ENCODE measurements at regions not wholly inside any gene's neighbourhood (a gene's known extent, or its start where the extent isn't known, plus 50 kb on each side); places are given as distances from the start of the nearest gene placed in this dataset.

DNA sequence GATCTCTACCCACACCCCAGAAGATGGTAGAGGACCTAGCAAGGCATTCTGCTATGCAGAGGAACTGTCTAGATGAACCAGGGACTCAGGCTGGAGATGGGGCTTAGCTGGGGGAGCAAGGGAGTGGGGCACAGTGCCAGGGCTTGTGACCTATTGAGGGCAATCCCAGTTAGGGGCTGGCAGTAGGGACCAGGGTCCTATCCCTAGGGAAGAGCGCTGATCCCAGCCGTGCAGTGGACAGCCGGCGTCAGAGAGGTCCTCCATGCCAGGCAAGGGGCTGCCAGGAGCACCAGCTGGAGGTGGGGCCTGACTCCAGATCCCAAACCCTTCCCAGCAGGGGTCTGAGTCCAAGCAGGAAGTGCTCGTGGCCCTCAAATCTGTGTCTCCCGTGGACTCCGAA, 52.7 kb upstream of the NEURL1B start:
- DNase-seq (ENCODE audit: low read depth in 3 of 3, low spot score in 2 of 3): no peak

DNA sequence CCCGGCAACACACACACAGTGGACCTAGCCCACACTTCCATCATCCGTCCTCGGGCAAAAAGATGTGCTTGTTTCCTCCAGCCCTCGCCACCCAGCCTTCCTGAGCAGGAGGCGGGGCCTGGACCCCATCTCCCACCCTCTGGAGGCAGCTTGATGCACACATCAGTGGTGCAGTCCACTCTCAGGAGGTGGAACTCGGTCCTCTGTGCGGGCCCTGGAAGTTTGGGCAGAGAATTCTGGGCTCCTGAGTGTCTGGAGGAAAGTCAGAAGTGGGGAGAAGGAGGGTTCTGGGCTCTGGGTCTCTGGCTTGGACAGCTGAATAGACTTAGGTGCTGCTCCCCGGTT, 54.0 kb upstream of the NEURL1B start:
- DNase-seq (ENCODE audit: low read depth in 3 of 3, low spot score in 2 of 3): no peak

DNA sequence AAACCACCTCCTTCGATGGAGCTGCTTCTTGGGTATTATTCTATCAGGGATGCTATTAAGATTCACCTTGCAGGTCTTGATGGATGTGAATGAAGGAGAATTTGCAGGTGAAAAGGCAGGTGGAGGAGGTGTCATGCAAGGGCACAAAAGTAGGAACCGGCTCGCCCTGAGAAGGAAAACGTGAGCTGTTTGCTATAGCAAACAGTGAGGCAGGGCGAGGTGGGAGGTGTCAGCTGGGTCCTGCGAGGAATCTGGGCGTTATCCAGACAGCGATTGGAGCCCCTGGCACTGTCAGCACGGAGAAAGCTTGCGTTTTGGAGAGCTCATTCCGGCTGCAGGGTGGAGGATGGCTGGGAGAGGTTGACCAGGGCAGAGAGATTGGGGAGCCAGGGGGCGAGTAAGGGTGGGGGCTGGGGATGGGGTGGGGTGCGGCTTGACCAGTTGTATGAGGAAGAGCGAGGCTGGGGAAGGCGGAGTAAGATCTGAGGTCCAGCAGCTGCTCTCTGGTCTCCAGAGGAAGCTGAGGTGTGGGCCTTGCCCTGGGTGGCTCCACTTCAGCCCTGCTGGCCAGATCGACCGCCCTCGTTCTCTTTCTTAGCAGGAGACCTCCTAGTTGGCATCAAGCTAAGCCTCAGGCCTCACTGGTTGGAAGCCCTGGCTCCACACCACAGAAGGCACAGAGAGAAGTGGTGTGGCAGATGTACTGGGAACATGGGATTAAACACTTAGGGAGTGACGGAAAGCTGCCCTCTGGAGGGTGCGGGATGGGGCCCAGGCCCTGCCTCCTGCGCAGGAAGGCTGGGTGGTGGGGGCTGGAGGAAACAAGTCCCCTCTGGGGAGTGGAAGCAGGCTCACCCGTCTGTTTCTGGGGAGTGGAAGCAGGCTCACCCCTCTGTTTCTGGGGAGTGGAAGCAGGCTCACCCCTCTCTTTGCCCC, 54.7 kb upstream of the NEURL1B start:
- DNase-seq (ENCODE audit: low read depth in 3 of 3, low spot score in 2 of 3): no peak

DNA sequence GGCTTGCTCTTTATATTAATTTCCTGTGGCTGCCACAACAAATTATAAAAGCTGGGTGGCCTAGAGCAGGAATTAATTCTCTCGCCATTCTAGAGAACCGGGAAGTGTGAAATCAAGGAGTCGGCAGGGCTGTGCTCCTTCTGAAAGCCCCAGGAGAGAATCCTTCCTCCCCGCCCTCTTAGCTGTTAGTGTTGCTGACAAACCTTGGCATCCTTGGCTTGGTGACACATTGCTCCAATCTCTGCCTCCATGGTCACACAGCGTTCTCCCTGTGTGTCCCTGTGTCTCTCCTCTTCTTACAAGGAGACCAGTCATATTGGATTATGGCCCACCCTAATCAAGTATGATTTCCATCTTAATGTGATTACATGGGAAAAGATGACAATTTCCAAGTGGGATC, 55.9 kb upstream of the NEURL1B start:
- DNase-seq (ENCODE audit: low read depth in 3 of 3, low spot score in 2 of 3): no peak

DNA sequence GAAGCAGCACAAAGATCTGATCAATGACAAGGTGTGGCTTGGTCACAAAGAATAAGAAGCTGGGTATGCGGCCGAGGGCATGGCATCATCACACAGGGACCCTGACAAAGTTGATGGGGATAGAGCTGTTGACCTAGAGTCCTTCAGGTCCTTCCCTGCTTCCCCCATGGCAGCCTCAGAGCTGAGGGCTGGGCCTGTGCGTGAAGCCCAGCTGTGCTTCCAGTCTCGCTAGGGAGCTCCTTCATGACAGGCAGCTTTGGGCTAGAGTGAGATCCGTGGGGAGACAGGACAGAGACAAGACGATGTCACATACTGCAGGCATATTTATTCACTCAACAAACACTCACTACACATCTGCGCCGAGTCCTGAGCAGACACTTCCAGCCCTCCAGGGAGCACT, 56.4 kb upstream of the NEURL1B start:
- DNase-seq (ENCODE audit: low read depth in 3 of 3, low spot score in 2 of 3): no peak

DNA sequence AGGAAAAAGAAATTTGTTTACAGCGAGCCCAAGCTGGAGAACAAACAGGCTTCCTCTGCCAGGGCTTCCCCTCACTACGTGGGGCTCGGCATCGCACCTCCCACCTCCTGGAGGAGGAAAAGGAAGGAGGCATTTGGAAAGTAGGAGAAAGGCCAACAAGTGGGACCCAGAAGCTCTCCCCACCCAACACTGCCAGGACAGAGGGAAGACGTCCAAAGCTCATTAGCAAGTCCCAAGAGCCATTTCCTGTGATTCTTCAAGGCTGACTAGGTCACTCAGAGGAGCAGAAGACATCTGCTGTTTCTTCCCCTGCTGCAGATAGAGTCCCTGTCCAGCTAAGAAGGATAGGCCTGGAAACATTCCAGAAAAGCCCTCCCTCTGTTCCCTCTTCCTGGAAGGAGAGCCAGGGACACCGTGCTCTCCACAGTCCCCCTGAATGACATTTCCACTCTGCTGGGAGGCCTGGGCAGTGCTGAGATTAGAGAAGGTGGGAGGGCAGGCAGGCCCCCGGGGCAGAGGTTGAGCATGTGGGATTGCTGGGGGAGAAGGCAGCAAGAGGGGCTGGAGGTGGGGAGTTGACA, 57.0 kb upstream of the NEURL1B start:
- peak in 2 of 3 donors; percentile 56 to 68 for DNase-seq (ENCODE audit: low read depth in 3 of 3, low spot score in 2 of 3)

DNA sequence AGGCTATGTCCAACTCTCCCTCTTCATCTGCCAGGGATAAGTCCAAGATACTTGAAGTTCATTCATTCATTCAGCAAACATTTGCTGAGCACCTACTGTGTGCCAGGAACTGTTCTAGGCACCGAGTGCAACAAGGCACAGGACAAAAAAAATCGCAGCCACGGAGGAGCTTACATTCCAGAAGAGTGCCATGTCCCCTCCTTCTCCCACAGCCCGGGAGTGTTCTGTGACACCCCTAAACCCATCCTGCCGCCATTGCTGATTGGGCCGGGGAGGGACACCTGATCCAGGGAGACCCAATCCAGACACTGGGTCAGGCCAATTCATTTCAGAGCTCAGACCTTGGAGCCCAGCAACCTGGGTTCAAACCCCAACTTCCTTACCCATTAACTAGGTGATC, 58.1 kb upstream of the NEURL1B start:
- DNase-seq (ENCODE audit: low read depth in 3 of 3, low spot score in 2 of 3): no peak

DNA sequence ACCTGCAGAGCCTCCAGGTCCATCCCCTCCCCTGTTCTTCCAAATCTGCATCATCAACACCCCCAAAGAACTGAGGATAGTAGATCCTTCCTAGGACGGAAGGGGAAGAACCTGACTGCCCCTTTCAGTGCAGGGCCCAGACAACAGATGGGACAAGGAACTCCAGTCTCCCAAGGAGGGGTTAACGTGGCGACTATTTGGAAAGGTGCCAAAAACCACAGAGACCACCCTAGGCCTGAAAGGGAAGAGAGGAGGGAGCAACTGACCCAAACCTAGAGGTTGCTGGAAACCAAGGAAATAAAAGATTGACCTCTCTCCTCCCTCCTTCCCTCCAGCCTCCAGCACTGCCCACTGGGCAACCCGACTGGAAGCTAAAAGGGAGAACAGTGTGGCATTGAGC, 59.7 kb upstream of the NEURL1B start:
- no peak for DNase-seq (ENCODE audit: low read depth in 3 of 3, low spot score in 2 of 3)

DNA sequence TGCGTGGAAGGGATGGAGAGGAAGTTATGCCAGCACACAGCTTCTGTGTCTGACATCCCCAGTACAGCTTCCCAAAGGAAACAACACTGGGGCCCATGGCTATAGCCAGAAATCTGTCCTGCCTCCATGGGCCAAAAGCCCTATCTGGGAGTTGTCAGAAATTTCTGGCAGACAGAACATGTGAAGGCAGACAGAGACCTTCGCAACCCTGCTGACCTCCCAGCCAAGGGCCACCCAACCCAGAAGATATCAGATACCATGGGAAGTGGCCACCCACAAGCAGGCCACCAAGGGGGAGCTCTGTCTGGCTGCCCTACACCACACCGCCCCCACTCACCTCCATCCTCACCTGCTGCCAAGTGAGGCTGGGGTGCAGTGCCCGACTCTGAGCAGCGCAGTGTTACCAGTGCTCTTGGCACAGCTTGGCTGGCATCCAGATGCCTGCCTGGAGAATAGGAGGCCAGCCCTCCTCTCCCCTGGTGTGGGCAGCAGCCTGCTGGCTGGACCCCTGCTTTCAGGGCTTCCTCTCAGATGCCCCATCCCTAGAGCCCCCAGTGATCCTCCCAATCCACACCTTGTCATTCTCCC, 61.6 kb upstream of the NEURL1B start:
- no peak for DNase-seq (ENCODE audit: low read depth in 3 of 3, low spot score in 2 of 3)

DNA sequence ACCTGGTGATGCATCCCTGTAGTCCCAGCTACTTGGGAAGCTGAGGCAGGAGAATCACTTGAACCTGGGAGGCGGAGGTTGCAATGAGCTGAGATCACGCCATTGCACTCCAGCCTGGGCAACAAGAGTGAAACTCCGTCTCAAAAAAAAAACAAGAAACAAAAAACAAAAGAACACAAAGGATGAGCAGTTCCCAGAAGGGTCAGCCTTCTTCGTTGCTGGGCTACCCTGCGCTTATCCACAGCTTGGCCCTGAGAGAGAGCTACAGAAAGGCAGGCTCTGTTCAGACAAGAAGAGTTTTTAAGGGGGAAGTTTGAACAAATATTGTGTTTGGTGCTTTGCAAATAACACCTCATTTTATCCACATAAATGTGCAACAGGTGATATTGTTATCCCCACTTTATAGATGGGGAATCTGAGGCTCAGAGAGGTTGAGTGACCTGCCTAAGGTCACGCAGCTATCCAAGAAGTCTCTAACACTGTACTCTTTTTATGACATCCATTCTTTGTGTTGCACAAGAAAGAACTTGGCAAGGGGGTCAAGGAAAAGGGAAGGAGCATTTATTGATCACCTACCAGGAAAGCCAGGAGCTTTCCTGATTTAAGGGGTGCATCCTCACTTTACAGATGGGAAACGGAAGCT, 63.7 kb upstream of the NEURL1B start:
- DNase-seq (ENCODE audit: low read depth in 3 of 3, low spot score in 2 of 3): no peak

DNA sequence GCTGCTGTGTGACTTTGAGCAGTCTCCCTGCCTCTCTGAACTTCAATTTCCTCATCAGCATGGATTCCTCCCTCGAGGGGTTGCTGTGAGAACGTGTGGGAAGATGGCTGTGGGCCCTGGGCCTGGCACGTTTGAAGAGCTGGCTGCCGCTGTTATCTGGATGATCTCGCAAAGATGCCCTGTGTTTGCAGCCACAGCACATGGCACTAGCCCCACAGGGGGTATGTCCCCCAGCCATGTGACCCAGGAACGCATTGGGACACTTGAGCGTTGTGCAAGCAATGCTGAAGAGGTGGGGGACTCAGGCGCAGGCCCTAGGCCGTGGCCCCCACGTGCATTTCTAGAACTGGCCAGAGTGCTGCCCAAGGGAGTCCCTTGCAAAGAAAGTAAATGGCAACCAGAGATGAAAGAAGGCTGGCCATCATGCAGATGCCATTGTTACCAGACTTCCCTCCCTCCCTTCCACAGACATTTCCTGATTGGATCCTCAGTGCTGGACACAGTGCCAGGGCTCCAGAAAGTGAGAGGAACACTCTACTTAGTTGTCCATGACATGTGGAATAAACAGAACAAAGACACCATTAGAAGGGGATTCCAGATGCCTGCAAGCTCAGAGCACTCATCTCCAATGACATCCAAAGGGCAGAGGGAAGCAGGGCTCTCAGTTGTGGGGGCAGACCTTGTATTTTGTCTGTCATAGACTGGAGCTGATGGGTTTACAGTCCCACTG, 65.1 kb upstream of the NEURL1B start:
- no peak for DNase-seq (ENCODE audit: low read depth in 3 of 3, low spot score in 2 of 3)

DNA sequence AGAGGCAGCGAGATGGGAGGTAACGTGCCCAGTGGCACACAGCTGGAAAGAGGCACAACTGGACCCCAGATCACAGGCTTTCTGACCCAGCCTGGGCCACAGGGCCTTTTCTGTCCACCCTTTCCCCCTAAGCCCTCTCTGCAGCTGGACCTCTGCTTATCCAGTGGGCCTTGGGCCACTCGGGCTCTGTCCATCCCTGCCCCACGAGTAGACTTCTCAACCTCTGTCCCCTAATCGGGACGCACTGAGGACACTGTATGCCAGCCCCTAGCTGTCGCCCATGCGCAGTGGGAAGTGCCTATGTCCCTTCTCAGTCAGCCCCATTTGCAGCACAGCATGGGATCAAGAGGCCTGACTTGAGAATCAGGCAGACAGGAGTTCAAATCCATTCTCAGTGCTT, 65.6 kb upstream of the NEURL1B start:
- no peak for DNase-seq (ENCODE audit: low read depth in 3 of 3, low spot score in 2 of 3)

DNA sequence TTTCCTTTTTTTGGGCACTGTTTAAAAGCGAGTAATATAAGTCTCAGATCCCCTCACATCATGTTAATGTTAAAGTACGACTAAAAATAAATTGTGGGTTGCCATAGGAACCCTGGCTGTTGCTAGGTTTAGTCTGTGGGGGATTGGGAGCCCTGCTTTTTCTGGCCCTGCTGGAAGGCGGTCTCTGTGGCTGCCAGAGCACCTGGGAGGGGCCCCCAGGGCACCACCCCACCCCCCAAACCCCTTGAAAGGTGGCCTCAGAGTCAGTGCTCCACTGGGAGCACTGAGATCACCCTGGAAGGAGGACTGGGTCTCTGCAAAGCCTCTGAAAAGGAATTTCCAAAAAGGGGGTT, 66.2 kb upstream of the NEURL1B start:
- DNase-seq (ENCODE audit: low read depth in 3 of 3, low spot score in 2 of 3): no peak

DNA sequence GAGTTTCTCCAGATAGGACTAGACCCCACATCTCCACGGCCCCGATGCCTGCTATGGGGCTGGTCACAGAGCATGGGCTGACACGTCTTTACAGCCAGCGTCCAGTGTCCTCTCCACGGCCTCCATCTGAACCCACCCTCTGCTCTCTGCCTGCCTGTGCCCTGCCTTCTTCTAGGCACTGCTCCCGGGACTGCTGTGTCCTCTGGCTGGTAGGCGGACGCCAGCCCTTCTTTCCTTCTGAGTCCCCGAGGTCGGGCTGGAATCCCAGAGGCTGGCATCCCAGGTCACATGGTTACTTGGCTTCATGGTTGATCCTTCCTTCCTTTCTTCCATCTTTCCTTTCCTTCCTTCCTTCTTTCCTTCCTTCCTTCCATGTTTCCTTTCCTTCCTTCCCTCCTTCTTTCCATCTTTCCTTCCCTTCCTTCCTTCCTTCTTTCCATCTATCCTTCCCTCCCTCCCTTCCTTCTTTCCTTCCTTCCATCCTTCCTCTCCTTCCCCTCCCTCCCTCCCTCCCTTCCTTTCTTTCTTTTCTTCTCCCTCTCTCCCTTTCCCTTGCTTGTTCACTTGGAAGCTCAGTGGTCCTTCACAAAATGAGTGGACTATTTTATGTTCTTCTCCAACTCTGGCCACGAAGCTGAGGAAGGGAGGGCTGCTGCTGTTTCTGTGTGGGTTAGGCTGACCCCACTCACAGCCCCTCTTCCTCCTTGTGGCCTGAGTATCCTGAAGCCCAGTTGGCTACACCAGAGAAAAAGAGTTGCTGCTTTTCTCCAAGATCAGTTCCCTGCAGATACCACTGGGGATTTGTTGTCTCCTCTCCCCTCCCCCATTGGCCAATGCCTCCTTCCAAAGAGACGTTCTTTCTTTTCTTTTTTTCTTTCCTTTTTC, 66.8 kb upstream of the NEURL1B start:
- DNase-seq (ENCODE audit: low read depth in 3 of 3, low spot score in 2 of 3): no peak

DNA sequence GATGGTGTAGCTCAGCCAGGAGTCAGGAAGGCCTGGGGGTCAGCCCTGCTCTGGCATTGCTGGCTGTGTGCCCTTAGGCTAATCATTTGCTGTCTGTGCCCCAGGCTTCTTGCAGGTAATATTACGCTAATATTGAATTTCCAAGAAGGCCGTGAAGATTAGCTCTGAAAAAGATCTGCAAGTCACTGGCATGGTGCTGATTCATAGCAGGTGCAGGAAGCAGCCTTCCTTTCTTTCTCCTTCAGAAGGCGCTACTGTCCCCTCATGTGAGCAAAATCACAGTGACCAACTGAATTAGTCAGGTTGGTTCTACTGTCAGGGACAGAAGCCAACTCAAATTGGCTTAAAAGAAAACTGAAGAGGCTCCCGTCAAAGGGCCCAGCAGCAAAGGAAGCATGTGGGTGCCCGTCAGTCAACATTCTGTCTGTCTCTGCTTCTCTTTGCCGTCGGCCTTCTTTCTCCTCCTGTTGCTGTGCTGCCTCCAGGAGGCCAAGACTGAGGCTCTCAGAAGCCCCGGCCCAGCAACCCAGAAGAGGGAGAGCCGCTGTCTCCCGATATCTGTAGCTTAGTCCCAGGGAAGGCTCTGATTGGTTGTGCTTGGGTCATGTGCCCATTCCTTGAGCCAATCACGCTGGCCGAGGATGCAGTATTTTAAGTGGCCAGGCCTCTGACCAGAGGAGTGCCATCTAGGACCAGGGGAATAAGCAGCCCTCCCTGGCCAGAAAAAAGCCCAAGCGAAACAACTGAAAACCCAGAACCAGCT, 67.8 kb upstream of the NEURL1B start:
- no peak for DNase-seq (ENCODE audit: low read depth in 3 of 3, low spot score in 2 of 3)

DNA sequence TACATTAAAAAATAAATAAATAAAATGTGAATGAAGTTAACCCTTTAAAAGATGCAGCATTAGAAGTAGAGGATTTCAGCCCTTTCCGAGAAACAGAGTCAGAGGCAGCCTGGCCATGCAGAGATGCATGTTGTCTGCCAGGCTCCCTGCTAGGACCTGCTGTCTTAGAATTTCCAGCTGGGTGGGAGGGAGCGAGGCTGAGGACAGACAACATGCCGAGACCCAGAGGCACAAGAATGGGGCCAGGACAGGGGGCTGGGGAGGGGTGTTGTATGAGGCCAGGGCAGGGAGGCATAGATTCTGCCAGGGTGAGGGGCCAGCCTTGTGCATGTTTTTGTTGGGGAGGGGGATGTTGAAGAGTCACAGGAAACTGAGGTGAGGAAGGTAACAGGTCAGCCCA, 68.6 kb upstream of the NEURL1B start:
- no peak for DNase-seq (ENCODE audit: low read depth in 3 of 3, low spot score in 2 of 3)

DNA sequence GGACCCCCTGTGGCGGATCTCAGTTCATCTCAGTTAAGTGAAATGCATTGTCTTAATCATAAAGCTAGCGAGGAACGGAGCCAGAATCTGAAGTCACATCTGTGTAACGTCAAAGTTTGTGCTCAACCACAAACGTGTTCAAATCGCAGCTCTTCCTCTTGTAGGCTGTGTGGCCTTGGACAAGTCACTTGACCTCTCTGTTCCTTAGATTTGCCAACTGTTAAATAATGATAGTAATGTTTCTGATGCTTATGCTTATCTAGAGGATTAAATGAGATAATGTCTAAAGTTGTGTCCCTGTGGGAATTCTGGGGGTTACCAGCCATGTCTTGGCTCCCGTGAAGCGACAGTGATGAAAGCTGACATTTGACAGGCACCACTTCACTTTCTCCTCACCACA, 69.2 kb upstream of the NEURL1B start:
- no peak for DNase-seq (ENCODE audit: low read depth in 3 of 3, low spot score in 2 of 3)

DNA sequence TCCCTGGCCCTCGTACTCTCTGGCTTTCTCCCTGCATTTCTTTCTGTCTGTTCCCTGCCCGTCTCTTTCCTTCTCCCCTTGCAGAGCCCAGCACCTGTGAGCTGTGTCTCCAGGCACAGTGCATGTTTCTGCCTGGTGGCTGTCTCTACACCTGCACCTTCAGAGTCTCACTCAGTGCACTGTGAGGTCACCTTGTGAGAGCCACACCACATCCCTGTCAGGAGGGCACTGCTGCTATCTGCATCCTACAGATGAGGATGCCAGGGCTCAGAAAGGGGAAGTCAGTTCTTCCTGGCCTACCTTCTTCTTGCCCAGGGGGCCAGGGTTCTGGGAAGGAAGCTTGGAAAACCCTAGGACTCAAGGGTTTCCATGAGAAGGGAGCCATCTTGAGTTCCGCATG, 69.7 kb upstream of the NEURL1B start:
- DNase-seq (ENCODE audit: low read depth in 3 of 3, low spot score in 2 of 3): no peak

DNA sequence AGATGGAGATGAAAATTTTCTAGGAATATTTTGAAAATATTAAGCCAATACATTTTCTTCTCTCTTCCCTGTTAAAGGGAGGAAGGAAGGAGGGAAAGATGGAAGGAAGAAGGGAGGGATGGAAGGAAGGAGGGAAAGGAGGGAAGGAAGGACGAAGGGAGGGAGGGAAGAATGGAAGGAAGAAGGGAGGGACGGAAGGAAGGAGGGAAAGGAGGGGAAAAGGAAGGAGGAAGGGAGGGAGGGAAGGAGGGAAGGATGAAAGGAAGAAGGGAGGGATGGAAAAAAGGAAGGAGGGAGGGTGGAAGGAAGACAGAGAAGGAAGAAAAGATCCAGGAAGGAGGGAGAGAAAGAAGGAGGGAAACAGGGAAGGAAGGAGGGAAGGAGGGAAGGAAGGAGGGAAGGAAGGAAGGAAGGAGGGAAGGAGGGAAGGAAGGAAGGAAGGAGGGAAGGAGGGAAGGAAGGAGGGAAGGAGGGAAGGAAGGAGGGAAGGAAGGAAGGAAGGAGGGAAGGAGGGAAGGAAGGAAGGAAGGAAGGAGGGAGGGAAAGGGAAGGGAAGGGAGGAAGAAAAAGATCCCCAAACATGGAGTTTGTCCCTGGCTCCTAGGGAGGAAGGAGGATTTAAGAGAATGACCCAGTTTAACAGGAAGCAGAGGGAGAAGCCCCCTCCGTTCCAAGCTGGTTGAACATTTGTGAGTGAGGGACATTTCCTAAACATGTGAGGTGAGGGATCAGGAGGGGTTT, 70.3 kb upstream of the NEURL1B start:
- no peak for DNase-seq (ENCODE audit: low read depth in 3 of 3, low spot score in 2 of 3)
